Endothelial cell of umbilical vein (primary cell): ENCODE measurements at regions not wholly inside any gene's neighbourhood (a gene's known extent, or its start where the extent isn't known, plus 50 kb on each side); places are given as distances from the start of the nearest gene placed in this dataset.

ENCODE experiments used
- CTCF ChIP-seq, 2 donors: IDR thresholded peaks; 1 replicate in 1 of 2; 2 replicates in 1 of 2; pipeline ENCODE4 v1.5.1; 2011; ENCODE audit warnings: low read length in 2 of 2, mild to moderate bottlenecking in 2 of 2, moderate library complexity in 2 of 2, control low read depth in 1 of 2, inconsistent platforms in 1 of 2, low read depth in 1 of 2; ENCODE audit not compliant: insufficient read depth in 1 of 2; ENCODE audit errors: extremely low read depth in 1 of 2
- MAX ChIP-seq: IDR thresholded peaks from 2 replicates; pipeline ENCODE4 v1.6.1; 2011; ENCODE audit not compliant: insufficient read depth, insufficient read length
- POLR2A ChIP-seq: IDR thresholded peaks from 2 replicates; pipeline ENCODE4 v1.6.1; 2012; ENCODE audit warnings: low read depth, mild to moderate bottlenecking, control low read depth, low read length

GRCh38 chr14:23789696-23790095 lies 153.5 kb downstream of the DHRS2 start:
- TF ChIP-seq MAX: no peak
- no peak for TF ChIP-seq CTCF (IDR thresholded peaks at IDR 0.05; ENCODE audit: extremely low read depth in 1 of 2, insufficient read depth in 1 of 2, low read depth in 1 of 2, low read length in 2 of 2)
- TF ChIP-seq POLR2A: no peak
